IPS-NIHi7 (cell line): ENCODE measurements at regions not wholly inside any gene's neighbourhood (a gene's known extent, or its start where the extent isn't known, plus 50 kb on each side); places are given as distances from the start of the nearest gene placed in this dataset.

Experiments
- DNase-seq: peaks from one replicate; pipeline ENCODE4 v3.0.0; 2012; ENCODE audit warnings: mixed read lengths; ENCODE audit errors: extremely low spot score

DNA sequence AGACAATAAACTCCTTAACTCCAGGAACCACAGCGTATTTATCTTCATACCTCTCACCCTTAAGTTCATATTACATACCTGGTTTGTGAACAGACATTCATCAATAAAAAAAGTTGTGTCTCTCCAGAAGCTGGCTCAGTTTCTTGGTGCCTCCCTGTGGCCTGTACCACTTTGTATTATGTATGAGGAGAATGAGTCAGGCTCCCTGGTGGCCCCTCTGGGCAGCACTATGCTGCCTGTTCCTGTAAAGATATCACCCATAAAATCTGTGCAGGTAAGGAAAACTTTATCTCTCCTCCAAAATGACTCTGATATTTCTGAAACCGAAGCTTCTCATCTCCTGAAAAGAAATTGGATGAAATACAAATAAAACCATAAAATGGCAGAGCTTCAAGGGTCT lies 198.4 kb upstream of the NT5C1B start:
- DNase-seq: no peak

DNA sequence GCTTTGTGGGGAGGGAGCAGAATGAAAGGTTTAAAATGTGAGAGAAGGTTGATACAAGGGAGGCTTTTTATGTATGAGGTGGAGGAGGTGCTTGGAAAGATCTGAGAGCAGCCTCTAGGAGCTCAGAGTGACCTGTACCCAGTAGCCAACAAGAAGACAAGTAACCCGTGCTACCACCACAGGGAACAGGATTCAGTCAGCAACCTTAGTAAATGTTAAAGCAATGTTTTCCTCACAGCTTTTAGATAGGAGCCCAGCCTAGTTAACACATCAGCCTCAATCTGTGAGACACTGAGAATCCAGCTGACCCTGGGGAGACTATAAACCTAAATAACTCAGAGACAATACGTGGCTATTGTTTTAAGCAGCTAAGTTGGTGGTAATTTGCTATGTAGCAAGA lies 194.9 kb upstream of the NT5C1B start:
- no peak for DNase-seq

DNA sequence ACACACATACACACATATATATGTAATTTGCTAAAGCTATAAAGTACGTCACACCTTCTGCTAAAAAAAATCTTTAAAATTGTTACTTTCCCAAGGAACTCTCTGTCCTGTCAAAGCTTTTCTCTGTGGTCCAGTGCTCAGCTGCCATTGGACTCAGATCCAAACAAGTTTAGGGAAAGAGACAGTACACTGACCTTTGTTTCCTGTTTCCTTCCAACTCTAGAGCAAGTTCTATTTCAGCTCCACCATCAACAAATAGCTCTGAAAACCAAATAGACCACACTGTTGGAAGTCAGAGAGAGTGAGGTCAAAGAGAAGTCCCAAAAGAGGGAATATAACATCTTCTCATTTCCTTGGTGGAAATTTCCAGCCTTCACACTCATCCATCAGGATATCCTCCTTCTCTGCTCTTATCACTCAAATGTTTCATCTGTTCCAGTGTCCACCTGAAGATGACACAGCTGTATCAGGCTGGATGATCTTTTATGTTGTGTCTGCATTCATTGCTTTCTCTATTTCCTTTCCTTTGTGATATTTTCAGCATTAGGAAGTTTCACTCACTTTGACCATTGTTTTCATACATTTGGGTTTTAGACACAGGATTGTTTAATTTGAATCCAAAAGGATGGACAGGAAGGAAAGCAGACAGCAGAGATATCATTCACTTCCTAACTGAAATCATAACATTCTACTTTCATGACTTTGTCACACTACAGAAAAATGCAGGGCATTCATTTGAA lies 192.3 kb upstream of the NT5C1B start:
- no peak for DNase-seq

DNA sequence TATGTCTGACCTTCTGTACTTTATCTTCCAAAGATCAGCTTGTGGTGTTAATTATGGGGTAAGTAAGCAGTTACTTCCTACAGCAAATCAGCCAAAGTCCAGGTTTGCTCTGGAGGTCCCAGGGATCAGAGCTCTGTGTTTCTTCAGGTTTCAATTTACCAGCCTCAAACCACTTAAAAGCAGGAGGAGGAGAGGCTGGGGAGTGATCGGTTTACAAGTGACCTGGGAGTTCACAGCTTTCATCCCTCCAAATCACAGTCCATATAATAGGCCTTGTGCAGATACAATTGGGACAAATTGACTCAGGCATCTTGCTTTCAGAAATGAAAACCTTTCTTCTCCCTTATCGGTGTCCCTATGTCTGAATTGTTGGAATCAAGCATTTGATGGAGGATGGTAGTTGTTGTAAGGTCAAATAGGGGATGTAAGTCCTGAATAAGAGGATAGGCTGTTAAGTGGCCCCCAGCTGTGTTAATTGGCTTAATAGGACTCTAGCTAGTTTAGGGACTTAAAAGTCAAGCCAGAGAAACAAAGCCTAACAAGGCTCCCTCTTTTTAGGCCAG lies 188.0 kb upstream of the NT5C1B start:
- DNase-seq: peak; percentile 23

DNA sequence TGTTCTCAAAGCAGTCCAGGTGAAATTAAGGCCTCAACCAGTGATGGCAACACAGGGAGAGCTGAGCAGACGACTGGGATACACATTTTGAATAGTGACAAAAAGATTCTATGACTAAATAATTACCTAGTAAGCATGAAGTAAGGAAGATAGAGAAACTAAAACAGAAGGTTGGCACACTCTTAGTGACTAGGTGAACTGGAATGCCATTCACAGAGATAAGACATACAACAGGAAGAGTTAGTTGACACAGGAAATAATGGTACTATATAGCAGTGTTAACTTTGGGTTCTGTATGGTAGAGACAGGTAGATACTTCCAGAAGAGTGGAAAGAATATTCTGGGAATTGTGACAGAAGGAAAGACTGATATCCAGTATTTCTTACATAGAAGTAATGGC lies 181.8 kb upstream of the NT5C1B start:
- DNase-seq: no peak

DNA sequence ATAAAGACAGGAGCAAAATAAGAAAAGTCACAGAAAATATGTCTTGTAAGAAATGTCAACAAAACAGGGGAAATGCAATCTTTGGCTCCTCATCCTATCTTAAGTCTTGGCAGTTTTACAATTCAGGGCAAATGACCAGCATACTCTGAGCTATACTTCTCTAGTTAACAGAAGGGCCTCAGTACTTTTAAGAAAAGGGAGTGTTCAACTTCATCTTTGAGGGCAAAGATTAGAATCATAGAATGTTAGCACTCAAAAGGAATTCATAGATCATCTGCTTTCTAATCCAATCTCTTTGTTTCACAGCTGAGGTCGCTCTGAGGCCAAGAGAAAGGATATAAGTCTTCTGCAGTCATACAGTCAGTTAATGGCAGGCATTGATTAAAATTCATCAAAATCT lies 174.0 kb upstream of the NT5C1B start:
- no peak for DNase-seq

DNA sequence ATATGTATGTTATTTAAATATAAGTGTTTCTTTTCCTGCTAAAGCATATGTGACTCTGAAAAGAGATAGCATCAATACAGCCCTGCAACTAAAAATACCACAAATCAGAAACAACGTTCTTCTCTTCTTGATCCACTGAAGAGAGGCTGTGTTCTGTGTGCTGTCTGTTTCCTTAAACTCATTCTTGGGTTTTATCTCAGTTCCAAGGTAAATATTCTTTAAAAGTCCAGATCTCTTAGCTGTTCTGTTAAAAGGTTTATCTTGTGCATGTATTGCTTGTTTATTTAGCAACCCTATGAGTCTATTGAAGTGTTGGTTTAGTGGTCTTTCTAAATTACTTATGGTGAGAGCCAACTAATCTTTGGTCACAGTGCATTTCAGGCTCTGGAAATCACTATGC lies 173.3 kb upstream of the NT5C1B start:
- DNase-seq: no peak

DNA sequence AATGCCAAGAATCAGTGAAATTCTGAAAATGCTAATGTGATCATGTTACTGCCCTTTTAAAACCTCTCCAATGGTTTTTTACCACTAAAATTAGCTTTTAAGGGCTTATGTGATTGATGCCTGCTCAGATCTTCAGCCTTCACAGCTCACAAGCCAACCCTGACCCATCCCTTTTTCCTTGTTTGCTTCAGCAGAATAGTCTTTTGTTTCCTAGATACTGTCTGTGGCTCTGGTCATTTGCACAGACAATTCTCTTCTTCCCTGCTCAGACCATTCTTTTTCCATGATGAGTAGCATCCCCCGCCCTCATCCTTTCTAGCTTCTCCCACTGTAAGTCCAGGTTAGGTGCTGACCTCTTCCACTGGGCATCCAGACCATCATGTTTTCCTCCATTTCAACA lies 164.9 kb upstream of the NT5C1B start:
- DNase-seq: no peak

DNA sequence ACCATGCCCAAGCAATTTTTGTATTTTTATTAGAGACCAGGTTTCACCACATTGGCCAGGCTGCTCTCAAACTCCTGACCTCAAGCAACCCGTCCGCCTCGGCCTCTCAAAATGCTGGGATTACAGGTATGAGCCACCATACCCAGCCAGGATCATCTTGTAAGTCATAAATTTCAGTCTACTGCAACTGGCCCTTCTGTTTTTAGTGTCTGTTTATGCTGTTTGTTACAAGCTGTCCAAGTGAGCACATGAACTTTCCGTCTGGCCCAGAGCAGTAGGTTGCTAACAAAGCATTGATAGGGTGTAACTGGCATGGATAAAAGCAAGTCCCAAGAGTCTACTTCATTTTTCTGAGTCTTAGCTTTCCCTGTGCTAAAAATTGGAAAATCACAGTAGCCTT lies 164.4 kb upstream of the NT5C1B start:
- DNase-seq: no peak

DNA sequence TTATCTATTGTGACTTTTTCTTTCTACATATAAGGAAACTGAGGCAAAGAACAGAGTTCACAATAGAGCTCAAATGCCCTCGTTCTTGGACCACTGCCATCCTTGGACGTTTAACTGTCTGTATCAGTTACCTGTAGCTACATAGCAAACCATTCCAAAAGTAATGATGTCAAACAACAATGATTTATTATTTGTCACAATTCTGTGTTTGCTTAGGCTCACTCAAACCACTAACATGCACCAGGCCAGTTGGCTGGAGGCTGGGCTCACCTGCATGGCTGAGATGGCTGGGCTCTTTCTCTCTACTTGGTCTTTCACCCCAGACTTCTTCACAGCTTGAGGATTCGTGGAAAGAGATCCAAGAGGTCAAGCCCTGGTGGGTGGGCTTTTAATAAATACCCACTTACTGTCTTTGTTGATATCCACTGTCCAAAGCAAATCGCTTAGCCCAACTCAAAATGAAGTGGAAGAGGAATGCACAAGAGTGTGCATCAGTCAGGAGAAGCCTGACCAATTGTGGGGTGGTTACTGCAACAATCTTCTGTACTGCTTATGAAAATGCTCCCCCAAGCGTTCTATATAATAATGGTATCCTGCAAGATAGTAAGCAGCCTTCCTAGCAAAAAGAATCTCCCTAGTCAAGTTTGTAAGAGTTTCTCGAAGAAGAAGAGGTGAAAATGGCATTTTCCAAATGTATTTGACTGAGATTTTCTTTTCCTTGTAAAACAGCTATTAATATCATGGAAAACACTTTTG lies 163.5 kb upstream of the NT5C1B start:
- DNase-seq: no peak

DNA sequence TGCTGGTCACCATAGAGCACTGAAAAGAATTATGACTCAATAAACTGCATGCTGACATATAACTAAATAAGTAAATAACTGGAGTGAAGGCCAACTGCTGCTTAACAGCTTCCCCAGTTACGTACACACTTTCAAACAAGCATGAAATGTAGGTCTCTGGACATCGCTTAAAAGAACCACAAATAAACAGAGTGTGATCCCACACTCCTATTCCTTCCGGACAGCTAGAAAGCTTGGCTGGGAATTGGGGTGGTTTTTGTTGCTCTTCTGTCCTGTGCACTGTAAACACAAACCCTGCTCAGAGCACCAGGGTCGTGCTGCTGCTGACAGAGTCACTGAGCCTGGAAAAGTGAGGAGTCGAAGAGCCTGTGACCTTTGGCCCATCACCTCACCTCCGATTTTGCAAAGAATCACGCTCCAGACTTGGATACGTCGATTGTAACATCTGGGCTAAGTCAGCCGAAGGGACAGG lies 162.7 kb upstream of the NT5C1B start:
- no peak for DNase-seq

DNA sequence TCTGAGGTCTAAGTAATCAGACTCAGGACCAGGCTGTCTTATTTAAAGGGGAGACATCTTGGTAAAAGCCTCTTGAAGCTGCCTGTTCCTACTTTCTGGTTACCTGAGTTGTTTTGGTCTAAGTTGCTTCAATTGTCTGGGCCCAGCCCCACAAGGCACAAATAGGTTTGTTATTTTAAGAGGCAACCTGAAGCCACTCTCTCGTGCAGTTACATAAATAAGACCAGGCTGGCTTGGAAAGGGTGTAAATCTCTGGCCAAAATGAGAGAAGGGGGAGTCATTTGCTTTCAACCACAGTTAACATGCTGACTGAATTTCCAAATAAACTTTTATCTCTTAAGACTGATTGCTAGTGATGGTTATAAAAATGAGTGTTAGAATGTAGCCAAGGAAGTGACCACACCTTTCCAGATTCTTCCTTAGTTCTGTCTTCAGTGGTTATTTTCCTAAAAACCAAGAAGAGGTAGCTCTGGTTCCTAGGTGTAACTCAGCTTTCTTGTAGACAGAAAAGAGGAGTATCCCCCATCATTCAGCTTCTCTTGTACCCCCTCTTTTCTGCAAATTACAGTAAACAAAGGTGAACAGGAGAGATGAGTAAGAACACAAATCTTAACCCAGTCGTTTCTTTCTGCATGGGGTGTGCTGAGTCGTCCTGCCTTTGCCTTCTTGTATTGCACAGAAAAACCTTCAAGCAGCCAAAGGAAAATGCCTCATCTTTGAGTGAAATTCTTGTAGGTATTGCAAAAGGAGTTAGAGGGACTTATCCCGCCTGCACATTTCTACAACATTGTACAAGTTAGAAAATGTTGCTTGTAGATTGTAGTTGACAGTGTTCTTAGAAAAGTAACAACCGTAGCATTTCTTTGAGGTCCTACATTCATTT lies 161.5 kb upstream of the NT5C1B start:
- DNase-seq: no peak

DNA sequence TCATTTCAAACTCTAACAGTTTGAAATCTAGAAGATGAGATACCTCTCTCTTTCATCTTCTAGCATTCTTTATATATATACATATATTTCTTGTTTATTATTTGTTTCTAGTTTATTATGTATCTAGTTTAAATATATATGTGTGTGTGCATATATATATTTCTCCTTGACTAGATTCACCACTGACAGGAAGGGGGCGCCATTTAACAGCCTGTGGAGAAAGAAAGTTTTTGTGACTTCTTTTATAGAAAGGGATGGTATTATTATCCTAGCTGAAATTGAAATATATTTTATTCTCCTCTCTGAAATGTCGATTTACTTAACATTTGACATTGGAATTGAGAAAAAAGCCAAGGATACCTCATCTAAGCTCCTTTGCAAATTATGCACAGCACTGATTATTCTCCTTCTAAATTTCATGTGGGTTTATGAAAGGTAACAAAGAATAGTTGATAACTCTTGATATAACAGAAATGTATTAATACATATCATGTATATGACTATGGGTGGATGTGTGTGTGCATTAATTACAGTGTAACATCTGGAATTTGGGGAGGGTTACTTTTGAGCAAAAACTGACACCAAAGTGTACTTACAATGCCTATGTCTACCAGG lies 160.7 kb upstream of the NT5C1B start:
- no peak for DNase-seq

DNA sequence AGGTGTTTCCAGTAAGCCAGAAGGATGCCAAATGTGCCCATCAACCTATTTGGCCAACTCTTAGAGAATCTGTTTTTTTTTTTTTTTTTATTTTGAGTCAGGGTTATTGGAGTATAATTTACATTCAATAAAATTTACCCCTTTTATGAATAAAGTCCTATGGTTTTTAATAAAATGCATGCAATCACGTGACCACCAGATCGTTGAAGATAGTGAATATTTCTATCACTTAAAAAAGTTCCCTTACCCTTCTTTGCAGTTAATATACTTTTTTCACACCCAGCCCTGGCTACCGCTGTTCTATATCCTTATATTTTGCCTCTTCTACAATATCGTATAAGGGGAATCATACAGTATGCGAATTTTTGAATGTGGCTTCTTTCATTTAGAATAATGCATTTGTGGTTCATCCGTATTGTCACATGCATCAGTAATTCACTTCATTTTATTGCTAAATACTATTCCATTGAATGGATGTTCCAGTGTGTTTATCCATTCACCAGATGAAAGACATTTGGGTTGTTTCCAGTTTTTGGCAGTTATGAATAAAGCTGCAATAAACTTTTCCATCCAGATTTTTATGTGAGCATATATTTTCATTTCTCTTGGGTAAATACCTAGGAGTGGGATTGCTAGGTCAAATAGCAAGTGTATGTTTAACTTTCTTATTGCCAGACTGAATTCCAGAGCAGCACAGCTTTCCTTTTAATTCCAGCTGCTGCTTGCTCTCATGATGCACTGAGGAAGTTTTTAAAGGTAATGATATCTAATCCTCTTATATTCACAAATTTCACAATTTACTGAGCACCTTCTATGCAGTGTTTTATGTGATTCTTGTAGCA lies 156.3 kb upstream of the NT5C1B start:
- no peak for DNase-seq

DNA sequence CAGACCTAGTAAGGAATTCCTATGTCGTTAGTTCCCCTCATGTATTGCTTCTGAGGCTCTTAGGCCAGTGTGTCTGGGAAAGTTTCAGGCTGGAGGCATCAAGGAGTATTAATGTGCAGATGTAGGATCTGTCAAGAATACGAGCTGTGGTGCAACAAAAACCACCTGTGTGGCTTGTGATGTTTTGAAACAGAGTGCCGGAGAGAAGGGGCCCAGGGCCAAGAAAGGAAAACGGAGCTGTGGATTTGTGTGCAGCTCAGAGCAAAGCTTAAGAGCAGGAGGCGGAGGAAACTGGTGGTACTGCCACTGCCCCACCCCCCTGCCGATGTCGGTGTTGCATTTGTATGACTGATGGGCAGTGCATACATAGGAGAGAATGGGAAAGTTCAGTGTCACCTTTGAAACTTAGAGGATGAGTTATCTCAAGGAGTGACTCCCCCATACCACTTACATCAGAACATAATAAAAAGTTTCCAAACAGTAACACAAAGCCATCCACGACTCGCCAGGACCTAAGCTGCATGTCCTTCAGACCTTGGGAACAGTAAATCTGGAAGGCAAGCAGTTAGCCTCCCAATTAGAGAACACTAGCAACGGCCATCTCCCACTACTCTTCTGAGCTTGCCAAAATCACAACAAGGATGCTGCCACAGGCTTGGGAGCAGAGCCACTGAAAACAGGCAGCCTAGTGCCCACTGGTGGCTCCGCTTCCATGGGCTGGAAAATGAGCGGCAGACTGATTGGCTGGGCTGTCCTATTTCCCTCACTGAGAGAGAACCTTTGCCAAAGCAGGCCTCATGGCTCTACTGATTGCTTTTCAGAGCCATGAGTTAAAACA lies 152.7 kb upstream of the NT5C1B start:
- DNase-seq: peak; percentile 22

DNA sequence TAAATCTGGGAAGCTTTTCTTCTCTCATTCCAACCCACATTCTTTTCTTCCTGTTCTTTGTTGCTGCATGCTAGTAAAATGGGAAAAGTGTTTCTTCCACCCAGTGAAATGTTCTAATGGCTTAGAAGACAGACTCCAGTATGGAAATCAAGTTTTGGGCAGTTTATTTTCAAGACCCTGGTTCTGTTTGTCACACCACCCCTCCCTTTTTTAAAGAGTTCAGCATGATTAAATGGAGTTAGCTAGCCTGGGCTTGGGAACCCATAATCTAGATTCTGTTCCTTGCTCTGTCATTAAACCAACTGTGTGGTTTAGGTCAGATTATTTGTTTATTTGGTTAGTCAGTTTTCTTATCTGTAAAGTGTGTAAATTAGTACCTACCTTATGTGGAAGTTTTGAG lies 151.8 kb upstream of the NT5C1B start:
- DNase-seq: no peak

DNA sequence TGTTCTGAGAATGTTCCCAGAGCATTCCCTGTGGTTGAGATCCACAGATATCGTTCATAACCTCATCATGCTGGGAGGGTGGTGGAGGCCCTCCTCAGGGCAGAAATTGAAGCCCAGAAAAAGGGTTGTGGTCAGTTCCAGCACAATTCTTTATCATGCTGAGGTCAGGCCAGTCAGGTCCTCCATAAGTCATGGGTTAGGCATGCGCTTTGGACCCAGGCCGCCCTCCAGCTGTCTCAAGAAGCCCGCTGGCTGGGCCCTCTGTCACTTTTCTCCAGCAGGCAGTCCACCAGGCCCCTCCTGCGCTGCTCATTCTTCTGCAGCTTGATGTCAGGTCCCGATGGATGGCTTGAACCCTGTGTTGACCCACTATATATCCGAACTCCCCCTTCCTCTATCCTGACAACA lies 151.1 kb upstream of the NT5C1B start:
- no peak for DNase-seq

DNA sequence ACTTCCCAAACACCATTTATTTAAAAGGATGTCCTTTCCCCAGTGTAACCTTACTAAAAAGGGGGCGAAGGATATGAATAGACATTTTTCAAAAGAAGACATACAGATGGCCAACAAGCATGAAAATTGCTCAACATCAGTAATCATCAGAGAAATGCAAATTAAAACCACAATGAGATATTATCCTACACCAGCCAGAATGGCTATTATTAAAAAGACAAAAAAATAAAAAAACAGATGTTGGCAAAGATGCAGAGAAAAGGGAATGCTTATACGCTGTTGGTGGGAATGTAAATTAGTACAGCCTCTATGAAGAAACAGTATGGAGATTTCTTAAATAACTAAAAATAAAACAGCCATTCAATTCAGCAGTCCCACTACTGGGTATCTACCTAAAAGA lies 142.3 kb upstream of the NT5C1B start:
- DNase-seq: no peak

DNA sequence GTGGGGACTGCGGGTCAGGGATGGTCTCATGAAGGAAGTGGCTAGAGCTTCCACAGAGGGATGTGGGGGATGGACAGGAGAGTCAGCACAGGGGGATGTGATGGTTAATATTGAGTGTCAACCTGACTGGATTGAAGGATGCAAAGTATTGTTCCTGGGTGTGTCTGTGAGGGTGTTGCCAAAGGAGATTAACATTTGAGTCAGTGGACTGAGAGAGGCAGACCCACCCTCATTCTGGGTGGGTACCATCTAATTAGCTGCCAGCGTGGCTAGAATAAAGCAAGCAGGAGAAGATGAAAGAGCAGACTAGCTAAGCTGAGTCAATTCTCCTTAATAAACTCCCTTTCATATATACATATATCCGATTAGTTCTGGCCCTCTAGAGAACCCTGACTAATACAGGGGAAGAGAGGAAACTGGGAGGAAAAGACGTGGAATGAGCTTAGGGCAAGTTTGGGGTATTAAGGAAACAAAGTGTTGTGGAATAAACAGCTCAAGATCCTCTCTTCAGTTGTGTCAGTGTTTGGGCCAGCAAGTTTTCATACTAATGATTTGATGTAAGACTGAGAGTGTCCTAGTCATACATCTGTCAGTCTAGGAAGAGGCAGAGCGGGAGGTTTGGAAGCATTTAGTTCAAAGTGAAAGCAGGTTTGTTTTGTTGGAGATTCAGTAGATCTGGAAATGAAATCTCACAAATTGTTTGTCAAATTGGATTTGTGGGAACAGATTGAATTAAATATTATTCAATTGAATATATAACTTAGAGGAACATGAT lies 135.2 kb upstream of the NT5C1B start:
- DNase-seq: no peak
